ENCODE measurements at regions not wholly inside any gene's neighbourhood (a gene's known extent, or its start where the extent isn't known, plus 50 kb on each side); places are given as distances from the start of the nearest gene placed in this dataset.

DNA sequence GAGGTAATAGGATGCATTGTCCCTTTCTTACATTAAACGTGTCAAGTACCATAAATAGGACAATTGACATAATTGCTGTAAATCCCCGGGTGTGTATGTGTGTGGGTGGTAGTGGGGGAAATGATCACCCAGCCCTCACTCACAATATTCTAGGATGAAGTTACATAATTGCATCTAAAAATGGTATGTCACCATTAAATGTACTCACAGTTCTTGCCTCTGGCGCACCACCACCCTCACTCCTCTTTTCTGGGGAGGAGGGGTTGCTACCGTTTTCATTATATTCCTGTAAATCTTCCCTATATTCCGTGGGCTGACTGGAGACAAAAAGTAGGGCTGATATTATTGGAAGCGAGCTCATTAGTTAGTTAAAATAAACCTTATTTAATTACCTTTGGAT is 563.8 kb downstream of the TLR4 start:
- TF ChIP-seq, protein P1, sequence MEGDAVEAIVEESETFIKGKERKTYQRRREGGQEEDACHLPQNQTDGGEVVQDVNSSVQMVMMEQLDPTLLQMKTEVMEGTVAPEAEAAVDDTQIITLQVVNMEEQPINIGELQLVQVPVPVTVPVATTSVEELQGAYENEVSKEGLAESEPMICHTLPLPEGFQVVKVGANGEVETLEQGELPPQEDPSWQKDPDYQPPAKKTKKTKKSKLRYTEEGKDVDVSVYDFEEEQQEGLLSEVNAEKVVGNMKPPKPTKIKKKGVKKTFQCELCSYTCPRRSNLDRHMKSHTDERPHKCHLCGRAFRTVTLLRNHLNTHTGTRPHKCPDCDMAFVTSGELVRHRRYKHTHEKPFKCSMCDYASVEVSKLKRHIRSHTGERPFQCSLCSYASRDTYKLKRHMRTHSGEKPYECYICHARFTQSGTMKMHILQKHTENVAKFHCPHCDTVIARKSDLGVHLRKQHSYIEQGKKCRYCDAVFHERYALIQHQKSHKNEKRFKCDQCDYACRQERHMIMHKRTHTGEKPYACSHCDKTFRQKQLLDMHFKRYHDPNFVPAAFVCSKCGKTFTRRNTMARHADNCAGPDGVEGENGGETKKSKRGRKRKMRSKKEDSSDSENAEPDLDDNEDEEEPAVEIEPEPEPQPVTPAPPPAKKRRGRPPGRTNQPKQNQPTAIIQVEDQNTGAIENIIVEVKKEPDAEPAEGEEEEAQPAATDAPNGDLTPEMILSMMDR (IDR thresholded peaks at IDR 0.05): no peak
- TF ChIP-seq EZH2 (IDR thresholded peaks at IDR 0.05): no peak
